ENCODE measurements at regions not wholly inside any gene's neighbourhood (a gene's known extent, or its start where the extent isn't known, plus 50 kb on each side); places are given as distances from the start of the nearest gene placed in this dataset.

- TF ChIP-seq CTCF (IDR thresholded peaks at IDR 0.05) (no peak), ZSCAN18 (CRISPR knock-in tag; IDR thresholded peaks at IDR 0.05) (no peak), SMAD3 (CRISPR knock-in tag; IDR thresholded peaks at IDR 0.05; ENCODE audit: borderline replicate concordance) (no peak), EMX1 (CRISPR knock-in tag; IDR thresholded peaks at IDR 0.05) (no peak), PRRX2 (CRISPR knock-in tag; IDR thresholded peaks at IDR 0.05) (no peak), NFYB (CRISPR knock-in tag; conservative IDR thresholded peaks at IDR 0.05; ENCODE audit: low read depth) (no peak), RELA (CRISPR knock-in tag; IDR thresholded peaks at IDR 0.05; ENCODE audit: borderline replicate concordance) (no peak), IRF2 (CRISPR knock-in tag; IDR thresholded peaks at IDR 0.05; ENCODE audit: borderline replicate concordance, low read depth) (no peak), ZNF425 (CRISPR knock-in tag; conservative IDR thresholded peaks at IDR 0.05) (no peak), CDX4 (CRISPR knock-in tag; IDR thresholded peaks at IDR 0.05; ENCODE audit: borderline replicate concordance) (no peak), USF2 (CRISPR knock-in tag; IDR thresholded peaks at IDR 0.05) (no peak), ZNF416 (CRISPR knock-in tag; IDR thresholded peaks at IDR 0.05) (no peak), ZNF219 (CRISPR knock-in tag; IDR thresholded peaks at IDR 0.05; ENCODE audit: borderline replicate concordance) (no peak)
Observed at GRCh38 chr6:165985281-165985805, 182.3 kb downstream of the TBXT start.
